HG02885 (cell line): ENCODE measurements at regions not wholly inside any gene's neighbourhood (a gene's known extent, or its start where the extent isn't known, plus 50 kb on each side); places are given as distances from the start of the nearest gene placed in this dataset.

ENCODE experiments used
- ATAC-seq: cut with Tn5 transposase; IDR thresholded peaks from one replicate; pipeline ENCODE4 v1.9.1; 2021; ENCODE audit warnings: mild to moderate bottlenecking; ENCODE audit not compliant: unreplicated experiment, poor library complexity

GRCh38 chr22:22032099-22032905 lies 49.7 kb upstream of the TOP3B start:
- no peak for ATAC-seq
